WERI-Rb-1 (cell line): ENCODE measurements at regions not wholly inside any gene's neighbourhood (a gene's known extent, or its start where the extent isn't known, plus 50 kb on each side); places are given as distances from the start of the nearest gene placed in this dataset.

ENCODE experiments used
- DNase-seq: peaks from one replicate; pipeline ENCODE4 v3.0.0-alpha.2; 2020
- H3K27ac ChIP-seq: fragments of 250-450 bp; sonication (Bioruptor Pico); 2 replicates; pipeline ENCODE4 v1.5.1; 2020; ENCODE audit warnings: mild to moderate bottlenecking, moderate library complexity
- H3K27me3 ChIP-seq: fragments of 250-450 bp; sonication (Bioruptor Pico); 2 replicates; pipeline ENCODE4 v1.5.1; 2021; ENCODE audit warnings: mild to moderate bottlenecking, low read depth, moderate library complexity; ENCODE audit not compliant: insufficient read depth, severe bottlenecking
- H3K36me3 ChIP-seq: fragments of 250-450 bp; sonication (Bioruptor Pico); 2 replicates; pipeline ENCODE4 v1.5.1; 2020; ENCODE audit warnings: mild to moderate bottlenecking, moderate library complexity
- H3K4me3 ChIP-seq: 2 replicates; pipeline ENCODE4 v1.5.1; 2011; ENCODE audit warnings: low read depth, mild to moderate bottlenecking, control low read depth, low read length
- H3K9me3 ChIP-seq: fragments of 250-450 bp; sonication (Bioruptor Pico); 2 replicates; pipeline ENCODE4 v1.5.1; 2021; ENCODE audit warnings: mild to moderate bottlenecking, moderate library complexity; ENCODE audit not compliant: severe bottlenecking
- CTCF ChIP-seq: IDR thresholded peaks from 2 replicates; pipeline ENCODE4 v1.5.1; 2011; ENCODE audit warnings: low read depth, mild to moderate bottlenecking, control low read depth, inconsistent platforms, low read length

GRCh38 chr18:22325396-22325795 is 92.3 kb downstream of the CTAGE1 start:
- Histone ChIP-seq H3K27me3 (peaks cover 87% of the 10 kb centered on the region), H3K4me3 (no peak overlapping the region), H3K36me3 (no peaks in the 10 kb centered on the region), H3K9me3 (no peaks in the 10 kb centered on the region), H3K27ac (no peak overlapping the region)
- TF ChIP-seq CTCF = no peak
- no peak for DNase-seq

- Histone ChIP-seq H3K9me3 (no peaks in the 10 kb centered on the region), H3K4me3 (no peak overlapping the region), H3K36me3 (no peaks in the 10 kb centered on the region), H3K27me3 (peaks cover 87% of the 10 kb centered on the region), H3K27ac (no peak overlapping the region)
- no peak for TF ChIP-seq CTCF
- DNase-seq = no peak
These were observed 93.3 kb downstream of the CTAGE1 start for GRCh38 chr18:22324191-22325131.

- Histone ChIP-seq H3K36me3 (no peaks in the 10 kb centered on the region), H3K9me3 (no peaks in the 10 kb centered on the region), H3K4me3 (no peak overlapping the region), H3K27me3 (peaks cover 85% of the 10 kb centered on the region), H3K27ac (no peak overlapping the region)
- no peak for TF ChIP-seq CTCF
- DNase-seq = no peak
These were observed 95.4 kb downstream of the CTAGE1 start for GRCh38 chr18:22322243-22322691.

GRCh38 chr18:22320771-22321170 is 96.9 kb downstream of the CTAGE1 start:
- TF ChIP-seq CTCF = no peak
- H3K27ac ChIP-seq = no peak overlapping the region
- no peaks in the 10 kb centered on the region for H3K9me3 ChIP-seq
- DNase-seq = no peak
- H3K36me3 ChIP-seq = no peaks in the 10 kb centered on the region
- H3K4me3 ChIP-seq = no peak overlapping the region
- peaks cover 90% of the 10 kb centered on the region for H3K27me3 ChIP-seq

- Histone ChIP-seq H3K4me3 (no peak overlapping the region), H3K27me3 (peaks cover 89% of the 10 kb centered on the region), H3K9me3 (no peaks in the 10 kb centered on the region), H3K36me3 (no peaks in the 10 kb centered on the region), H3K27ac (no peak overlapping the region)
- DNase-seq = no peak
- TF ChIP-seq CTCF = no peak
These were observed 97.6 kb downstream of the CTAGE1 start for GRCh38 chr18:22320155-22320554.
